Dermis blood vessel endothelial cell (primary cell): ENCODE measurements at regions not wholly inside any gene's neighbourhood (a gene's known extent, or its start where the extent isn't known, plus 50 kb on each side); places are given as distances from the start of the nearest gene placed in this dataset.

Source experiments
- DNase-seq: peaks from one replicate; pipeline ENCODE4 v3.0.0; 2010

DNA sequence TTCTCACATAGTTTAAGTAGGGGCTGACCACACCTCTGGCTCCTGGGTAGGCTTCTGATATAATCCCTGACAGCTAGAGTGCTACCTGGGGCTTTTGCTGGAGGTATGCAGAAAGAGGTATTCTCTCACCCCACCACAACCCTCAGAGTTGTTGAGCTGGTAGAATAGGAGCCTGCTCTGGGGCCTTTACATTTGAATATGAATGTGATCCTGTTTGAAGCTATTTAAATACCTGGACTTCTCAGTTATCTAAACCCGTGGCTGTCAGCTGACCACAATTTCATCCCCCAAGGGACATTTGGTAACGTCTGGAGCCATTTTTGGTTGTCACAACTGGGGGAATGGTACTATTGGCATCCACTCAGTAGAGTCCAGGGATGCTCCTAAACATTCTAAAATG, 669.1 kb downstream of the SATB2 start:
- DNase-seq, result no peak

DNA sequence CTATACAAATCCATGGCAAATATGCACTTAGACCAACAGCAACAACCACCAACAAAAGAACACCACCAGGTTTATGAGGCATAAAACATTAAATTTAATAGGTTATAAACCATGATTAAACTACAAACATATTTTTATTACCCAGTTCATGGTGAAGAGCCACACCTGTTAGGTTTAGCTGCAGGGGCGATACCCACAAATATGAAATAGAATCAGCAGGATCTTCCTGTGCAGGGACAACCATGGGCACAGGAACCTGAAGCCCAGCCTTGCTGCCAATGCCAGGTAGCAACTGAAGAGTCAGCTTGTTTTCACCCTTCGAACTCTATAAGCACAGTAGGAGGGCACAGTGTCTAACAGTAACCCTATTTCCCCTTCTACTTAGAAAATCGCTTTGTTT, 675.0 kb downstream of the SATB2 start:
- DNase-seq, result no peak

DNA sequence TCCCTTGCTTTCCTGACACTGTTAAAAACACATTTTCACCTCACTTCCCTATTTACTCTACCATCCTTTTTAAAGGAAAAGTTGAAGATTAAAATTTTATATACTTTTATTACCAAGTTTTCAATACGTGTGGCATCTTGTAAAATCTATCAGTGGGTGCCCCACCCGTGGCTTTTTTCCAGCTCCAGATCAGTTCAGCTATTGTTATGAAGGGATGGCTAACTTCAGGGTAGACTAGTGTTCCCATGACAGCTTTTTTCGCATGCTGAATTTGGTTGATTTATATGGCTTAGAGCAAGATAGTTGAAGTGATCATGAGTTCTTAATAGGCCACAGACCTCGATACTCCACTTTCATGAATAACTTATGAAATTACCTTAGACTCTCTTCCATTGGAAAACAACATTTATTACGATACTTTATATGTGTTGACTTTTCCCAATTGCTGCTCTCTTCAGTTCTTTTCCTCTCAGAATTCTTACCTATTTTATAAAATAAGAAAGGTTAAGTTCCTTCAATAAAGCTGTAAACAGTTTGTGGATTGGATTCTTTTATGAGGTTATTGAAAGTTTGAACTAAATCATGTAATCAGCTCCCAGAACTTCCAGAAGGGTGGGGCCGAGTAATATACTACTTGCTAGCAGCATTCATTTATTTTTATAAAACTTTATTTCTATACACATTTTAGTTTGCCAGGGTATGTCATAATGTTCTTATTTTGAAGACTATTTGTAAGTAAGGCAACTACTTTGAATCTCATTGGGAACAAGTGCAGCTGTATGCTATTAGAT, 680.9 kb downstream of the SATB2 start:
- DNase-seq, result no peak

DNA sequence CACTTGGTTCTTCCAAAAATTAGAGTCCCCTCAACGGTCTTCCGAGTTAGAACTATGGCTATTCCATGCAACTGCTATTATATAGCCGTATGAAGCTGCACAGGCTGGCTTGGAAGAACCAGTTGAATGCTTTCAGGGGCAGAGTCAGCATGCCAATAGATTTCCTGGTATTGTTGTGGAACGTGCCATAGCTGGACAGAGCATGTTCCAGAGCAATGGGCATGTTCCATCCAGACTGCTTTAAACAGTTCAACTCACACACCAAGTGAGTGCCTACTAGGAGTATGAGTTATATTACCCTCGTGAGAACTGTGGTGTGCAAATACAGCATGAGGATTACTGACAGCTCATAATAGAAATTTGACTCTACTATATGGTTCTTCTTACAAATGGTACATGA, 682.0 kb downstream of the SATB2 start:
- DNase-seq, result no peak

DNA sequence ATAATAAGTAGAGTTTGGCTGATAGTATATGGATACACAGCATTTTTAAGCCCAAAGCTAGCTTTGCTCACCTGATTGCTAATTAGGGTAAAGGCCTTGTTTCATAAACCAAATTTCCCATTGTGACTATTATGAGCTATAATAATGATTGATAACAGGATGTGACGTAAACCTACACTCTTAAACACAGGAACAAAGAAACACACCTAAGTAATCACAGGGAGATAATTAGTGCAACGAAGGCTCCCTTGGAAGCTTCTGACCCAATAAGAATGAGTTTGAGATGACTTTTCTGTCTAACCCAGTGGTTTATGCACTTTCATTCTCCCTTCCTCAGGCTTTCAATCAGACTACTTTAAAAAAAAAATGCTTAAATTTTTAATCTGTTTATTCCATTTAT, 683.2 kb downstream of the SATB2 start:
- no peak for DNase-seq

DNA sequence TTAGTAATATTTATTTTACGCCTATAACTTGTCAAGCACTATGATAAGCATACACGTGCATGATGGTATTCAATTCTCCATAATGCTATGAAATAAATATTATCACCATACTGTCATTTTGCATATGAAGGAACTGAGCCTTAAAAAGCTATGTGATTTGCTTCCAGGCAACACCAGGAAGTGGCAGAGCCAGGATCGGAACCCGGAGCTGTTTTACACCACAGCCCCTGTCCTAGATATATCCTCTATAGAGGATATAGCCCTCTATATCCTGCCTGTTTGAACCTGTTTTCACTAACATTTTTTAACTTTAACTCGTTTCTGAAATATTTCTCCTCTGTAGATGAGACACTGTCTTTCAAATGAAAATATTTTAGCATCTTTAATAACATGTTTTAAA, 690.0 kb downstream of the SATB2 start:
- DNase-seq, result no peak

DNA sequence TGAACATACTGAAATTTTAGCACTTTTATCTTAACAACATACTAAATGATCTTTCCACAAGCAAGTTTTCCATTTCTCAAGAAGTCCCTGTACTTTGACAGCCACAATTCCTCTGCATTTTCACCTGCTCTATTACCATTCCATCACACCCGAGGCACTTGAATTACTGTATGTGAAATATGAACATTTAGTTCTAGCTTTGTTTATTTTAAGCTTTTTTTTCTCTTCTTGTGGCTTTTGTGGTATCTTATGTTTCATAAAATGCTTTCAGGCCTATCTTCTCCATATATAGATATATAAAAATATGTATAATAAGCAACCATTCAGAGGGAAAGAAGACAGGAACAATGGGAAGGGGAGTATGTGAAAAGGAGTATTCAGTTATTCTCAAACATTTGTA, 693.9 kb downstream of the SATB2 start:
- DNase-seq, result no peak

DNA sequence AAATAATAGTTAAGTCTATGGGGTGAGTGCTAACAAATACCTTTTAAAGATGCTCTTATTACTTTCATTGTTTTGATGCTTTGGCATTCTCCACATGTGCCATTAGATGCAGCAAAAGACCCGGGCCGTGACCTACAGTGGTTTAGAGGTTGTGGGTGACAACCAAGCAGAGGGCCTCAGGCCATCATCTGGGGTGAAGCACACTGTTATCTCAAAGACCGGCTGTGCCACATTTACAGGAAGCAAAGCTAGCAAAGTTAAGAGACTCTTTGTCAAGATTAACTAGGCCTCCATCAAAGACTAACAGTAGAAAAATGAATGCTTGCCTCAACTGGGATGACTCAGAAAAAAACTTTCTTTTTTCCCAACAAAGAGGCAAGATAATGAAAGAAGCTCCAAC, 695.3 kb downstream of the SATB2 start:
- no peak for DNase-seq

DNA sequence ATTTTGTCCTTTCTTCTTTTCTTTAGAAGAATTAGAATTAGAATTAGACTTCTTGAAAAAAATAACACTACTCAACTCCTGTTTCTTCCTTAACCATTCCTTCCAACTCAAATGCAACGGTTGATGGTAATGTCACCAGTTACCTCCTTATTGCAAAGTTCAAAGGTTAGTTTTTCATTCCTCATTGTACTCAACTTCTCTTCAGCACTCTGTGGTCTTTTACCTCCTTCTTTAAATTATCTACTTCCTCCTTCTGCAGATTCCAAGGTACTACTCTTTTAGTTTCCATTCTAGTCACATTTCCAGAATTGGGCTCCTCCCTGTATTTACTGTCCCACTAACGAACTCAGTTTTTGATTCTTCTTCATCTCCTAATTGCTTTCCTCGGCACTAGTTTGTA, 700.7 kb downstream of the SATB2 start:
- DNase-seq, result no peak

DNA sequence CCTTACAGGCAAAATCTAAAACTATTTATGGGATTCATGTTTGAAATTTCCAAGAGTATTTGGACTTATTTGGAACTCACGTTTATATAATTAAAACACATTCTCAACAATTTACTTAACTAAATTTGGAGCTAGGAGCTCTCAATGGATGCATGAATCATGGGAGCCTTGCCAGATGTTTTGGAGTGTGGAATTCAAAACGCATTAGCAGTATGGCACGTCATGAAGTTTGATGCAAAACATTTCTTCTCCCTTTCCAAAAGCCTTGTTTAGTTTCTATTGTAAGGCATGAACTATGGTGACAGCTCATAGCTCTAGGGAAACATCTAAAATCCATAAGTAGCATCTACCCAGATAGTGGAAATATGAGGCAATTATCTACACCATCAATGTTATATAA, 701.6 kb downstream of the SATB2 start:
- no peak for DNase-seq

DNA sequence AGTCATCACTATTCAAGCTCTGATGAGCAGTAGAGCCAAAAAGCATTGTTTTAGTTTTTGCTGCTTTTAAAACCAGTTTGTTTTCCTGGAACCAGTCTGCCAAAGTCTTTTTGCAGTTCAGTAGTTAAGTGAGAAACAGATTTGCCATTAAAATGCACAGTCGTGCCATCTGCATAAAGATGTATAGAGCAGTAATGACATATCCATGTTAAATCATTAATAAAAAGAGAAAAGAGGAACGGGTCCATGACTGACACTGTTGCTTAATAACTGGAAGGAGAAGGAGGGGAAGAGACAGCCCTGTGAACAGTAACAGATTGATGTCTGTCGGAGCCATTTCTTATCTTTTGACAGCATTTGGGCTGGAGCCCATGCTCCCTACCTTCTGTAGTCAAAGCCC, 704.6 kb downstream of the SATB2 start:
- DNase-seq, result no peak

DNA sequence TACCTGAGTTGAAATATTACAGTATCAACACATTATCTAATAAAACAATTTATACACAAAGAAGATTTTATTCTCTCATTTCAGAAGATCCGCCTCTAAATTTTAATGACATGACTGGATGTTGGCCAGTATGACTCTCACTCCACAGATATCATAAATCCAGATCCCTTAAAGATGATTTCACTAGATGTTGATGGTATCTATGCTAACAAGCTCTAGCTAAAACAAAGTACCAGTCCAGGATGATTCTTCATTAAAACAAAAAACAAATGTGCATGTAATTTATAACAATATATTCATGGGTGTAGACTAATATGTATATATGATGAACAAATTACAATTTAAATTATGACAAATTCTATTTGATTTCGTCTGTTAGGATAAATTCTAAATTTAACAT, 708.4 kb downstream of the SATB2 start:
- no peak for DNase-seq

DNA sequence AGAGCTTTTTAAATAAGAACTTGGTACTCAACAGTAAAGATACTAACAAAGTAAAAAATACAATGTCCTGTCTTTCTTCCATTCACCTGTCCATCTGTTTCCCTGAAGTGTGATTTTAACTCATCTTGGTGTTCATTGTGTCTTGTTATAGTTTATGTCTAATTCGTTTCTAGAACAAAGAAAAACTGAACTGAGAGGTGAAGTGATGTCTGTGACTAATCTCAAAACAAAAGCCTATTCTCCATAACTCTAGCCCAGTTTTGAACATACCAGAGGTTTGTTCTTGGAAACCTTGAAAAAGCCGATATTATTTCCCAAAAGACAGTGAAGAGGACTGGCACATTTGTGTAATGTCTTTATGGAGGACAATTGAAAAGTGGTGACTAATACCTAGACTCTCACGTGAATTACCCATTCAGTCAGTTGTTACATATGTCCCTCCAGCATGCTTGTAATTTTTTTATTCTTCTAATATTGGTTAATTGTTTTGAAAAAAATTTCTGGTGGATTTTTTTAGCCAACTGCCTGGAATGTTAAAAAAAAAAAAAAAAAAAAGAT, 725.8 kb downstream of the SATB2 start:
- DNase-seq, result no peak

DNA sequence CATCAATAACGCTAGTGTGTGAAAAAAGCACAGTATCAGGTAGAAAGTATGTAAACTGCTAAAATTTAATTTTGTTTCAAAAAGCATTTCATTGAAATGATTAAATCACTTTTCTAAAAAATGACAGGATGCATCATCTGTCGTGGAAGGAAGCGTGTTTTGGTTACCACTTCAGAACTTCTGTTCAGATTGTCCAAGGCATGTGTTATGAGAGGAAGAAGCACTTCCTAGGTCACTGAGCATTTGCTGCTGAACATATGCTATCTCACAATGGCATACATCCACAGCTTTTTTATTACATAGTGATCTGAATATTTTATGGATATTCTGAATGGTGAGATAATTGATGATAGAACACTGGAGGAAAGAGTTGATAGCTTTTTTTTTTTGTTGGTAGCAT, 737.5 kb downstream of the SATB2 start:
- no peak for DNase-seq

DNA sequence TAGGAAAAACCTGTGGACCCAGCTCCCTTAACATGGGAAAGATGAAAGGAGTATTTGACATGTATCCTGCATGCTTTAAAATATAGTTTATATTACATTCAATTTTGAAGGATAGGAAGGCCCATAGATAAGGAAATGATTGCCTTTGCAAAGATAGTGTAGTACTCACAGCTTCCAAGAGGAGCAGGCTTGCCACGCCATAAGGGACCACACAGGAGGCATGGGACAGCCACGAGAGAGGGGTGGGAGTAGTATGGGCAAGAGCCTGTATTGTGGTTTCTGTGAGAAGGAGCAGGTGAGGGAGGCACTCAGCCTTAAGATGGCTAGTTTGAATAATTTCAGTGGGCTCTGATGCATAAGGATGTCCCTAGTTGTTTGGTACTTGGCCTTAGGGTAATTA, 740.3 kb downstream of the SATB2 start:
- no peak for DNase-seq

DNA sequence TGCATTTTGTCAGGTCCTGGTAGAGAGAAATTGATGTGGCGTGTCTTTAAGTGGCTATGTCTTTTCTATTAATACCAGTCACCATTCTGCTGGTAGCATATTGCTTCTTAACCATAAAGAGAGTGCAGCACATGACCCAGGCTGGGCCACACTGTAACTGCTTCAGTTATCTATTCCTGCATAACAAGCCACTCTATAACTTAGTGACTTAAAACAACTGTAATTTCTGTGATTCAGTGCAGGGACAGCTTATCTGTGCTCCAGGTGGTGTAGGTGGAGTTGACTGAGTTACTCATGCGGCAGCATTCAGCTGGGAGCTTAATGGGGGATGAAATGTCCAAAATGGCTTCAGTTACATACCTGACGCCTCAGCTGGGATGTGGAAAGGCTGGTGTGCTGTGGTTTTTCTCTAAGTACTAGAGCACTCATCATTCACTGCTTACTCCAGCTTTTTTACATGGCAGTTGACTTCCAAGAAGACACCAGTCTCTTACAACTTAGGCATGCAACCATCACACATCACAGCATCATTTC, 742.4 kb downstream of the SATB2 start:
- no peak for DNase-seq

DNA sequence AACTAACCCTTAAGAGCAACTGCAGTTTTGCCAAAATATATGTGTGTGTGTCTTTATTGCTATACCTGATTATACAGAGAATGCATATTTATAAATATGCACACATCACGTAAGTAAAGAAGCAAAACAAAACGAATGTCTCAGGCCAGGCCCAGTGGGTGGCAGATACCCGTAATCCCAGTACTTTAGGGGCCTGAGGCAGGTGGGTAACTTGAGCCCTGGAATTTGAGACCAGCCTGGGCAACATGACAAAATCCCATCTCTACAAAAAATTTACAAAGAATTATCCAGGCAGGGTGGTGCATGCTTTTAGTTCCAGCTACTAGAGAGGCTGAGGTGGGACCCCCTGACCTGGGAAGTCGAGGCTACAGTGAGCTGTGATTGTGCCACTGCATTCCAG, 745.3 kb downstream of the SATB2 start:
- DNase-seq, result no peak

DNA sequence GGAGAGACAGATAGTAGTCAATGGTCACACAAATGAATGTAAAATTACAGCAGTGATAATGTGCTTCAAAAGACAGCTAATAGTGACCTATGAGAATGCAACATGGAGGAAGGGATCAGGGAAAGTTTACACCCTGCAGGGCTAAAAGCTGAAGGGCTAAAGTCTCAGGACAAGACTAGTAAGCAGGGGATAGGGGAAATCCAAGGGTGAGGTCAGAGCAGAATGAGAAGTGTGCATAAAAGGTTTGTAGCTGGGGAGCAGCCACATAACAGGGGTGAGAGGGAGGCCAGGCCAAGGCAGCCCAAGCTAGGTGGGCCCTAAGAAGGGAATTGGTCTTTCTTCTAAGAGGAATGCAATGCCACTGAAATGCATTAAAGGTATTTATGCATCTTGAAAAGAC, 746.3 kb downstream of the SATB2 start:
- no peak for DNase-seq

DNA sequence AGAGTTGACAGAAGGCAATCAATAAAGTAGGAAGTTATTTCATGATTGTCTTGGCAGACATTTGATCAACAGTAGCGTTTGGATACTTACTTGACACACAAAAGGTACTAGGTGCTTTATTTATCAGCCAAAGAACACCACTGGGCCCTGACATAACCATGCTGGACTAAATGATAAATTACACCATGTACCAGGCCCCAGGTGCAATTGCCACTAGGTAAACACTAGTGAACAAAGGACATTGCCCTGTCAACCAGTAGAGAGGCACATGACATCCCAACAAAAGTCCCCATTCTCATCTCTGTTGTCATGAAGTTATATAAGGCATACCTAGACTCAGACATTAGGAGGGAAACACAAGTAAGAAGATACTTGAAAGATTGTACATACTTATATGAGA, 747.2 kb downstream of the SATB2 start:
- DNase-seq, result no peak

DNA sequence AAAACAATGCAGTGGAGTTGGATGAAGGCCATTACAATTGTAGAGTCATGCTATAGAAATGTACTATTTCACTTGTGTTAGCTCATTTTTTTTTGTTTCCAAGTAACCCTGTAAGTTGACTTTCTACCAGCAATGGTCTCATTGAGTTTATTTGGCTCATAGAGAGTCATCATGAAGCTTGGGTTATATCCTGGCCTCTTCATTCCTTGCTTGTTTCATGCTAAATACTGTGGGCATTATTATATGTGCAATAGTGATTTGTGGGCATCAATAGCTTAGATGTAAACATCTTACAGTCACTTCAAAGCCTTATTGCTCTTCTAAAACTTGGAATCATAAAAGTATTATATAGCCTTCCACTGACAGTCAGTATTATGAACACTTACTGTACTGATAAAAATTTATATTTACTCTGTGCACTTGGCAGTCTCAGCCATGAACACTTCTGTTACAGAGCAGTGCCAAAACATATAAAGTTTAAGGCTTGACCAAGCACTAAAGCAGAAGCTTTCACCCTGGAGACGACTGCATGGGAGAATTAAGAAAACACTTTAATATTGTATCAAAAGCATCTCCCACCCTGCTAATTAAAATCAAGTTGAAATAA, 751.2 kb downstream of the SATB2 start:
- DNase-seq, result no peak

DNA sequence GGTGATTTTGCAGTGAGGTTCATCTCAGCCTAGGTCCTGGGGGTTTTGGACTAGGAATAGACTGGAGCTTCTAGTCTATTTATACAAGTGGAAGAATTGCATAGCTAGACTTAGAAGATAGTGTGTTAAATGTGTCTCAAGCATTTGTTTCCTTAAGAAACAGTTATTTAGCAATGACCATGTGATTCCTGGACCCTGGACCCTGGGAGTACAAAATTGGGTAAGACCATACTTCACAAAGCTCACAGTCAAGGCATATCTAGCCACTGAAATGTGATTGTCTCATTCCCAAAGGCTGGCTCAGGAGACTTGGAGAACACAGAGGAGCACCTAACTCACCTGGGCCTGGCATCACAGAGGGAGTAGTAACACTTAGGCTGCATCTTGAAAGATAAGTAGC, 754.5 kb downstream of the SATB2 start:
- no peak for DNase-seq

DNA sequence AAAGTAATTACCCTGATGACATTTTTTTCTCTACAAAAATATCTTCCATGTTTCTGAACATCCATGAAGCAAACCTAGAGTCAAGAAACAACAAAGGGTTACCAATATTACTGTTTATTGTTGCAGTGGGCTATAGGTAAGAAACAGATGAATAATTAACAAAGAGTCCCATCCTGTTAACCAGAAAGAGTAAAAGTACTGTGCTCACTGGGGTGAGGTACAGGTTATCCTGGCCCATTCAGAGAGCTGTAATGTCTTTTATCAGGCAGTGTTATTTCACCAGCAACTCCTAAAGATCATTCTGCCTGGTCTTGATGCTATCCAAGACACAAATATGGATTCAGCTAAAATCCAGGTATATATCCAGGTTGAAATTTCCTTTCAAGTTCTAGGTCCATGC, 754.9 kb downstream of the SATB2 start:
- no peak for DNase-seq

DNA sequence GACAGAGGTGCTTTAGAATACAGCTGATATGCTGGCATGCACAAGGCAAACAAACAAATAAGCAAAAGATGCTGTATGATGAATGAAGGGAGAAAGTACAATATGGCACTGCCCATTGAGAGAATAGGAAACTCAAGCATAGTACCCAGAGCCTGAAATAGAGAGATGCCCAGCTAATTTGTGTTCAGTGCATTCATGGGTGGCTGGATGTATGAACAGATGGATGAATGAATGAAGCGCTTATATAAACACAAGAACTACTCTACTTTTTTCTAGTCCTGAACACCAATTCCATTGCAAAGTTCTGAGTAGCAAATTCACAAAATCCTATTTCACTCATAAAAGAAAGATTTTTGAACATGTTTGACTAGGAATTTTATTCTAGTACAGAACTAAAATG, 756.3 kb downstream of the SATB2 start:
- DNase-seq, result no peak

DNA sequence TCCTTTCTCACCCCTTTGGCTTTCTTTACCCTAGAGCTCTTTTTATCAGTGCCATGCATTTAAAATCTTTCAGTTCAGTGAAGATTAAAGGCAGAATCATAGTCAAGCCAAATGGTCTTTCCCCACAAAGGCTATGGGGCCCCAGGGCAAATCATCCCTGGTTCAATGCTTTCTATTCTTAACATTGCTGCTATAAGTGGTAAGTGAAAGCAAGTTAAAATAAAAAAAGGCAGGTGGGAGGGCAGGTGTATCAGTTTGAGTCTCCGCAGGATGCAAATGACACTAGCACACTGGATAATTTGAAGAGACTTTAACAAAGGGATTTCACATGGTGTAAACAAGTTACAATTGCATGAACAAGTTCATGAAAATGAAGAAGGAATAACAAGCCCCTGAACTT, 757.4 kb downstream of the SATB2 start:
- DNase-seq, result no peak
